Uterus (tissue), 3 donors: ENCODE measurements at regions not wholly inside any gene's neighbourhood (a gene's known extent, or its start where the extent isn't known, plus 50 kb on each side); places are given as distances from the start of the nearest gene placed in this dataset.

Source experiments
- DNase-seq, 2 donors: peaks; one replicate each; pipeline ENCODE4 v3.0.0-alpha.2; 2019 to 2020
- H3K27ac ChIP-seq, 2 donors: fragments of 200-600 bp; sonication (generic); 1 replicate in 1 of 2; 2 replicates in 1 of 2; pipeline ENCODE4 v1.5.1; 2016 to 2018
- H3K27me3 ChIP-seq, 2 donors: fragments of 200-600 bp; sonication (generic); one replicate each; pipeline ENCODE4 v1.5.1; 2018 to 2019; ENCODE audit warnings: control low read depth in 1 of 2
- H3K36me3 ChIP-seq, 2 donors: fragments of 200-600 bp; sonication (generic); one replicate each; pipeline ENCODE4 v1.5.1; 2019; ENCODE audit warnings: control low read depth in 1 of 2
- H3K4me1 ChIP-seq, 2 donors: fragments of 200-600 bp; sonication (generic); one replicate each; pipeline ENCODE4 v1.5.1; 2018 to 2019; ENCODE audit warnings: control low read depth in 1 of 2
- H3K4me3 ChIP-seq, 2 donors: fragments of 200-600 bp; sonication (generic); 1 replicate in 1 of 2; 2 replicates in 1 of 2; pipeline ENCODE4 v1.5.1; 2018 to 2019; ENCODE audit warnings: mild to moderate bottlenecking in 1 of 2
- H3K9me3 ChIP-seq, 2 donors: fragments of 200-600 bp; sonication (generic); one replicate each; pipeline ENCODE4 v1.5.1; 2019; ENCODE audit warnings: control low read depth in 1 of 2
- CTCF ChIP-seq, 4 experiments: fragments of 200-600 bp in 2 of 4; fragments of 450-650 bp in 2 of 4; sonication (generic) in 2 of 4; IDR thresholded peaks; one replicate each; pipeline ENCODE4 v1.5.1; 2016 to 2019; ENCODE audit warnings: antibody characterized with exemption in 4 of 4, mild to moderate bottlenecking in 2 of 4, moderate library complexity in 1 of 4
- POLR2A ChIP-seq, 2 donors: fragments of 450-650 bp; IDR thresholded peaks; one replicate each; pipeline ENCODE4 v1.6.1; 2016; ENCODE audit warnings: antibody characterized with exemption in 2 of 2, mild to moderate bottlenecking in 1 of 2, moderate library complexity in 1 of 2
- intact Hi-C: fragments of 100-400 bp; cut with DNase I; formaldehyde crosslinking; loops from one replicate; pipeline ENCODE4 v1.15.1; 2023; ENCODE audit warnings: low total_unique reads
- donor health status: DM: yes; HTN: yes; CAD: no.

GRCh38 chr12:73106296-73106695, 834.1 kb downstream of the TRHDE start:
- no peak for DNase-seq
- no peak overlapping the region for H3K27ac ChIP-seq
- no peaks in the 10 kb centered on the region for H3K36me3 ChIP-seq
- TF ChIP-seq CTCF (IDR thresholded peaks at IDR 0.05): no peak
- no peak for TF ChIP-seq POLR2A (IDR thresholded peaks at IDR 0.05)
- no peak overlapping the region for H3K4me3 ChIP-seq
- H3K9me3 ChIP-seq: no peaks in the 10 kb centered on the region
- intact Hi-C loops: no loop called here
- H3K27me3 ChIP-seq: no peaks in the 10 kb centered on the region
- no peaks in the 10 kb centered on the region for H3K4me1 ChIP-seq

GRCh38 chr12:73106896-73107295, 834.7 kb downstream of the TRHDE start:
- H3K9me3 ChIP-seq: no peaks in the 10 kb centered on the region
- H3K4me3 ChIP-seq: no peak overlapping the region
- no peak for DNase-seq
- H3K36me3 ChIP-seq: no peaks in the 10 kb centered on the region
- H3K27ac ChIP-seq: no peak overlapping the region
- H3K4me1 ChIP-seq: no peaks in the 10 kb centered on the region
- intact Hi-C loops: no loop called here
- H3K27me3 ChIP-seq: no peaks in the 10 kb centered on the region
- TF ChIP-seq CTCF (IDR thresholded peaks at IDR 0.05) (no peak), POLR2A (IDR thresholded peaks at IDR 0.05) (no peak)

GRCh38 chr12:73110816-73111215, 838.6 kb downstream of the TRHDE start:
- H3K4me3 ChIP-seq: no peak overlapping the region
- intact Hi-C loops: no loop called here
- no peaks in the 10 kb centered on the region for H3K27me3 ChIP-seq
- no peak for TF ChIP-seq CTCF (IDR thresholded peaks at IDR 0.05)
- TF ChIP-seq POLR2A (IDR thresholded peaks at IDR 0.05): no peak
- H3K36me3 ChIP-seq: no peaks in the 10 kb centered on the region
- no peaks in the 10 kb centered on the region for H3K4me1 ChIP-seq
- H3K27ac ChIP-seq: no peak overlapping the region
- no peak for DNase-seq
- H3K9me3 ChIP-seq: no peaks in the 10 kb centered on the region

- Histone ChIP-seq H3K9me3 (no peaks in the 10 kb centered on the region), H3K36me3 (no peaks in the 10 kb centered on the region), H3K27ac (no peak overlapping the region), H3K4me1 (no peaks in the 10 kb centered on the region), H3K4me3 (no peak overlapping the region), H3K27me3 (no peaks in the 10 kb centered on the region)
- no peak for TF ChIP-seq CTCF (IDR thresholded peaks at IDR 0.05)
- no peak for TF ChIP-seq POLR2A (IDR thresholded peaks at IDR 0.05)
- intact Hi-C loops: no loop called here
- no peak for DNase-seq
Observed at GRCh38 chr12:73112035-73112816, 840.1 kb downstream of the TRHDE start.

GRCh38 chr12:73124480-73124879, 852.3 kb downstream of the TRHDE start:
- H3K27me3 ChIP-seq: no peaks in the 10 kb centered on the region
- H3K27ac ChIP-seq: no peak overlapping the region
- no peaks in the 10 kb centered on the region for H3K36me3 ChIP-seq
- intact Hi-C loops: no loop called here
- no peak overlapping the region for H3K4me3 ChIP-seq
- TF ChIP-seq POLR2A (IDR thresholded peaks at IDR 0.05): no peak
- DNase-seq: no peak
- no peaks in the 10 kb centered on the region for H3K9me3 ChIP-seq
- no peaks in the 10 kb centered on the region for H3K4me1 ChIP-seq
